GM19397 (cell line): ENCODE measurements at regions not wholly inside any gene's neighbourhood (a gene's known extent, or its start where the extent isn't known, plus 50 kb on each side); places are given as distances from the start of the nearest gene placed in this dataset.

Experiments
- ATAC-seq: cut with Tn5 transposase; IDR thresholded peaks from one replicate; pipeline ENCODE4 v1.9.1; 2021; ENCODE audit warnings: mild to moderate bottlenecking, moderate library complexity; ENCODE audit not compliant: unreplicated experiment

- ATAC-seq = no peak
These were observed 192.3 kb upstream of the ANKRD50 start for GRCh38 chr4:124904723-124905388.

DNA sequence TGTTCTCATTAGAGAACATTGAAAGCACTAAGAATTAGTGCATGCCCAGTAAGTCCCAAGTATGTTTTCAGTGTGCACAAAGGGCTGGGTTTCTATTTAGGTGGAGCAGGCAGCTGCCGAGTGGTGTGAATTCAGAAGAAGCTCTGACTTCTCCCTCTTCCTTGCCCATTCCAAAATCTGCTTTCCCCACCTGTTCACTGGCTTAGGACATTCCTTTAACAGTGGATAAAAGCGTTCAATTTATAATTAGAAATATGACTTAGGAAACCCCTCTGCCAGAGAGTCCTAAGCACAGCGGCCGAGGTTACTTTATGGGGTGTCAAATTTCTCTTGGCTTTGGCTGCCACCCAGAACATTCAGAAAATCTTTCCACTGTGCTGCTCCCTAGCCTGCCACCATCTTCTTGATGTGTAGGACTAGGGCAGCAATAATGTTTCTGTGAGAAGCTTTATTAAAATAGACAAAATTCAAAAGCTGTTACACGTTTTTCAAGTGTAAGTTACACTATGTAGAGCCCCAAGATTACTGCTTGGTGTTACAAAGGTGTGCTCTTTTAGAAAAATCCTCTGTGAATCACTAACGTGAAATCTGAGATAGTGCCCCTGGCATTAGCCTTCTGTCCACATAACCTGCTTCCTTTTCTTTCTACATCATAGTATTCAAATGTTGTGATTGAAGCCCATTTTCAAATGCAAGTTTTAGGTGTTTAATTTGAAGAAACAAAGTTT is 191.6 kb upstream of the ANKRD50 start:
- no peak for ATAC-seq

DNA sequence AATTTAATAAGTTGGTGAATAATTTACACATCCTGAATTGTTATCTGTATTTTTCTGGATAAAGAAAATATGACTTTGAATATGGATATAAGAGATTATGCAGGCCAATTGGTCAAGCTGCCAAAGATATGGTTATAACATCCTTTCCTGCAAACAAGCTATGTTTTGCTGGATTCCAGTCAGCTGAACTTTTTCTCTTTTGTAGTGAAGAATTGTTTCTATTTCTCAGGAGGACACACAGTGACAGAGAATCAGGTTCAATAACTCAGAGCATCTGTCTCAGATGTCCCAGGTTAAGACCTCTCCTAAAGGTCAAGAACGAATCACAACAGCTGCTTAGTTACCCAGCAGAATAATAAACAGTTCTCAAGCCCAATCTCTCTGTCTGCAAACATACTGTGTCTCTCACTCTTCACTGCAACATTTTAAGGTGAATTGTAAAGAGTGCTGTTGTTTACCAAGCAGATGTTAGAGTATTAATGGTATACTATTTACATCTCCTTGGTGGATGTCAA is 189.5 kb upstream of the ANKRD50 start:
- ATAC-seq = no peak

DNA sequence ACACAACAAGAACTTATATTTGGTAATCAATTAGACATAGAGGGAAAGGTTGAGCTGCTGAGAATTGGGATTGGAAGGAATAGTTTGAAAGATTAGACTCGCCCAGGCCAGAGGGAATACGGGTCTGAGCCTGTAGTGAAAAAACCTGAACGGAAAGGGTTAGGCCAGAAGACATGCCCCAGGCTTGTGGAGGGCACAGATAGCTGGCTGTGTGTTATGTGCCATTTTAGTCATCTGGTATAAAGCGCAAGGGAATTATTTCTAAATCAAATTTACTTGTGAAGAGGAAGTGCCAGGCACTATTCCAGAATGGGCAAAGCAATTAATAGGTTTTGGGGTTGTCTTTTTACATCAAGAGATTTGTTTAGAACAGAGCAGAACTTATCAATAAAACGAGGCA is 187.5 kb upstream of the ANKRD50 start:
- no peak for ATAC-seq

DNA sequence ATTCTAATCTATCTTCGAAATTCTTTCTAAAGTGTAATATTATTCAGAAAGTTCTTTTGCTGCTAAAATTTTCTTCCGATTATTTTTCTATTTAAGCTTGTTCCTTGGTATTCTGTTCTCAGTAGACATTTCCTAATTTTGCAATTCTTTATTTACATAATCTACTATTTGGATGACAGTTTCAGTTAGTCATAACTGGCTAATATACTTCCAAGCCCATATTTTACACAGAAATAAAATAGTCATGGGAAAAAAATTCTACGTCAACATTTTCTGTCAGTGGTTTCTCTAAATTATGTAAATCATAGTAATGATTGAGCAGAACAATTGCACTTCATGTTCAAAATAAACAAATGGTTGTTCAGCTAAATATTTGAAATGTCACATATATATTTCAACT is 178.0 kb upstream of the ANKRD50 start:
- no peak for ATAC-seq

- no peak for ATAC-seq
These were observed 175.2 kb upstream of the ANKRD50 start for GRCh38 chr4:124887739-124888138.

DNA sequence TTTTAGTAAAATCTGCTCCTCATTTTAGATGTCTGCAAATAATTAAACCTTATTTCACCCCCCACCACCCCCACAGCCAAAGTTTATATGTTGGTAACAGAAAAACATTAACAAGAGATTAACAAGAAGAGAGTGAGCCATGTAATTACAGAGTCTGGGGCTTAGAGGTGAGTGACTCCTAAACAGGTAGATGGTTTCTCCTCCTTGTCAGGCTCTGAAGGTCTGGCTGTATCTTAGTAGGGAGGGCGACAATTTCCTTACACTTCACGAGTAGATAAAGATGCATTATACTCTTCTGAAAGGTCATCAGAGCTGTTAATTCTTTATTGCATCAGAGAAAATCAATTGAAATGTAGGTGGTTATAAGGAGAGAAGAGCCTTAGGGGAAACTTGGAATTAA is 171.8 kb upstream of the ANKRD50 start:
- ATAC-seq = no peak

- no peak for ATAC-seq
These were observed 171.1 kb upstream of the ANKRD50 start for GRCh38 chr4:124883632-124884031.

GRCh38 chr4:124879195-124879594 is 166.7 kb upstream of the ANKRD50 start:
- ATAC-seq = no peak

DNA sequence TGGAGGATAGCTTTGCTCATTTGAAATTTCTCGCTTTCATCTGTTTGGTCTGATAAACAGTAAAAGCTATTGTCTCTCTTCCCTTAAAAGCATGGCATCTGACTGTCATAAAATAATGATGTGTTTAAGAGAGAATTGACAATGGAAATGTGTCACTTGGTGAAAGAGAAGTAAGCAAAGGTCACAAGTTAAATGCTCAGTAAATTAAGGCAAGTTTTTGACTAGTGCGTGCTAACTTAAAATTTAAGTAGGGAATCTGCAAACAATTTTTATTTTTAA is 161.6 kb upstream of the ANKRD50 start:
- ATAC-seq = no peak

DNA sequence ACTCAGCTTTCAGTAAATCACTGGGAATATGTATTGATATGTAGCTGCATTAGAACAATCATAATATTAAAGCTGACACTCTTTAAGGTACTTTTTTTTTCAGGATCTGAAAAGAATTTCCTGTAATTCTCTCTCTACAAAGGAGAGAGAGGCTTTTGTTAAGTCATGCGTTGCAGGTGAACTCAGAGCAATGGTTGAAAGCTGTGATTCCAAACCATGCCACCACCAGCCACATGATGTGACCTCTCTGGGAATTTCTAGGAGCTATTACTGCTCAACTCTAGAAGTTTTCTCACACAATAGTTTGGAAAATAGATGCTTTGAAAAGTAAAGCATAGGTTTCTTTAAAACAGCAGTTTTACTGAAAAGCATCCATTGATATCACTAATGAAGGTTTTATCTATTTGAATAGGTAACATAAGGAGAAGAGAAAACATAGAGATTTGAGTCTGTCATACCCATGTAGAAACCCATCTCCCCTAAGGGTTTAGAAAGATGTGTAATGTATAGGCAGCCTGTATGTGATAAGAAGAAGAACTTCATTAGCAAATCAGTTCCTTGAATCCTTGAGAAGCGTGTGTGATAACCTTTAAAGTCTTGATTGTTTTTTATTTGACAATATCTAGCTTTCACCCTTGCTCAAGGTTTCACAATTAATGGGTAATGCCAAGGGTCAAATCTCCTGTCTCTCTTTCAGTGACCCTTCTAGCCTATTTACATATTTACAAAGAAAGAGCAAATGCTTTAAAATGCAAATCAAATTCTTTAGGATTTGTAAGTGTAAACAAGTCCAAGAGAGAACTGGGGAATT is 161.0 kb upstream of the ANKRD50 start:
- no peak for ATAC-seq

DNA sequence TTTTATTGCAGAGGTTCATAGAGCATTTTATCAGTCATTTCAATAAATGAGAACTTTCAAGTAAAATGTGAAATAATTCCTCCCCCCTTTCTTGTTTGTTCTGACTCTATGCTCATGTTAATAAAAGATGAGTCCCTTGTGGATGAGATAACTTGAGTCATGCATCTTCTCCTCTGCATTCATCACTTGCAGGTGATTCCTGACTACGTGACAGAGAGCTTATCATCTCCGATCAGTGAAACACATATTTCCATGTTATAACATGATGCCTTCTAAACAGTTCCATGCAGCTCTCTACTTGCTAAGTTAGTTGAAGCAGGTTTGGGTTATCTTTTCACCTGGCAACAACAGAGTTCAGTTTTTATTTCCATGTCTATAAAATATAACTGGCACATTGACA is 160.1 kb upstream of the ANKRD50 start:
- ATAC-seq = no peak

GRCh38 chr4:124869961-124870495 is 157.5 kb upstream of the ANKRD50 start:
- no peak for ATAC-seq

GRCh38 chr4:124868495-124868894 is 156.0 kb upstream of the ANKRD50 start:
- ATAC-seq = no peak

- ATAC-seq = no peak
These were observed 155.0 kb upstream of the ANKRD50 start for GRCh38 chr4:124867536-124867935.

DNA sequence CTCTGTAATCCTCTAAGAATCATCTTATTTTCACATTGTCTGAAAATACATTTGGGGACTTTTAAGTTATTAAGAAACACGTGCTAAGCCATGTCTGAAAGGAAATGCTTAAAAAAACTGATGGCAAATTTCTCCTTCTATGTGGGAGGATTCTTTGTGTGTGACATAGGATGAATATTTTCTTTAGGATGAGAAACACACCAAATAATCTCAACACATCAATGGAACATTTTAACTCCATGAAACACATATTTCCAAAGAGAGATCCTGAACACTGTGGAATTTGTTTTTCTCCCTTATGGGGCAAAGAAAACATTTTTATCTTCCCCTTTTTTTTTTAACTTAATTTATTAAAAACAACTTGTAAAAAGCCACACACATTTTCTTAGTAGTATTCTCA is 153.8 kb upstream of the ANKRD50 start:
- ATAC-seq = no peak

DNA sequence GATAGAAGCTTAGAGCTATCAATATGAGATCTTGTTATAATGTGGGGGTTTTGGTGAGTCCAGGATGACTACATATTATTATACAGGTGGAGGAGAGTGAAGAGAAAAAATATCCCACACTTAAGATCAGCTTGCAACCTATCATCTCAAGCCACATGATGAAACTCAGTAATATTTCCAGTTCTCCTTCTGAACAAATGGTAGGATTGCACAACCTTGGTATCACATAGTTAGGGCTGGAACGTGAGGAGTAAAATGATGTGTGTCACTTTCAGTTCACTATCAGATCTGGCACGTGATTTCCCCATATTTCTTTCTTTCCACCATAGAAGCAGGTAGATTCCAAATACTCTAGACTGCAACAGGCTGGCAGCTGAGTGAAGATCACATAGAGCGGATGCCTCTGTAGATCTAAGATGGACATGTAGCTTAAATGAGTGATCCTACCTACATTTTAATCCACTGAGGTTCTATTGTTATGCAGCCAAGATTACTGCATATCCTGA is 150.6 kb upstream of the ANKRD50 start:
- no peak for ATAC-seq

GRCh38 chr4:124862261-124862660 is 149.7 kb upstream of the ANKRD50 start:
- ATAC-seq = no peak

DNA sequence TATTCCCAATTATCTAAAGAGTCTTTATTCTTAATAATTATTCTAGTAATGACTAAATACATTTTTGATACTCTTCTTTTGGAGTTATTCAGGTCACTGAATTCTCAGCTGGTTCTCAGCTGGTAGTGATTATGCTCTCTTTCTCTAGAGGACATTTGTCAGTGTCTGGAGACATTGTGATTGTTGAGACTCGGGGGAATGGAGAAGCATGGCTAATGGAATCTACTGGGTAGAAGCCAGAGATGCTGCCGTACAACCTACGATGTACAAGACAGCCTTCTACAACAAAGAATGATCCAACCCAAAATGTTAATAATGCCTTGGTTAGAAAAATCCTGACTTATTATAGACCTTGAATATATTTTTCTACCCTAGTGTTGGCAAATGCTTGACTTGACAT is 149.2 kb upstream of the ANKRD50 start:
- ATAC-seq = no peak

- ATAC-seq = no peak
These were observed 142.4 kb upstream of the ANKRD50 start for GRCh38 chr4:124854968-124855367.

DNA sequence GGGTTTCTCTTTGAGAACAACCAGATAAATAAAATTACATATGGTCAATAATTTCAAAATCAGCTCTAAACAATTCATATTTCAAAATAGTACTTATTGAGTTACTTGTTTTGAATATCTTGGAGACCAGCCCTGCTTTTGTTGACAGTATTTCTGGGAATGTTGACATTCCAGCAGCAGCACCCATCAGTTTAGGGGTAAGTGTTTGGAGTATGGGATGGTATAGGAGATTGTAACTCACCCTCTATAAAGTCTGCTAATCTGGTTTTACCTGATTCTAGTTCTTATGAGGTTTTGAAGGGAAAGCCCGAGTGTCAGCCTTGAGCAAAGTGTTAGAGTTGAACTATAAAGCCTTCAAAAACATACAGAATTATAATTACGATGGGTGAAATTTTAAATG is 139.2 kb upstream of the ANKRD50 start:
- ATAC-seq = no peak
